CD4-positive, alpha-beta T cell treated with Interleukin-4 for 4 hours (primary cell): ENCODE measurements at regions not wholly inside any gene's neighbourhood (a gene's known extent, or its start where the extent isn't known, plus 50 kb on each side); places are given as distances from the start of the nearest gene placed in this dataset.

Source experiments
- DNase-seq: peaks from one replicate; pipeline ENCODE4 v3.0.0-alpha.2; 2020

DNA sequence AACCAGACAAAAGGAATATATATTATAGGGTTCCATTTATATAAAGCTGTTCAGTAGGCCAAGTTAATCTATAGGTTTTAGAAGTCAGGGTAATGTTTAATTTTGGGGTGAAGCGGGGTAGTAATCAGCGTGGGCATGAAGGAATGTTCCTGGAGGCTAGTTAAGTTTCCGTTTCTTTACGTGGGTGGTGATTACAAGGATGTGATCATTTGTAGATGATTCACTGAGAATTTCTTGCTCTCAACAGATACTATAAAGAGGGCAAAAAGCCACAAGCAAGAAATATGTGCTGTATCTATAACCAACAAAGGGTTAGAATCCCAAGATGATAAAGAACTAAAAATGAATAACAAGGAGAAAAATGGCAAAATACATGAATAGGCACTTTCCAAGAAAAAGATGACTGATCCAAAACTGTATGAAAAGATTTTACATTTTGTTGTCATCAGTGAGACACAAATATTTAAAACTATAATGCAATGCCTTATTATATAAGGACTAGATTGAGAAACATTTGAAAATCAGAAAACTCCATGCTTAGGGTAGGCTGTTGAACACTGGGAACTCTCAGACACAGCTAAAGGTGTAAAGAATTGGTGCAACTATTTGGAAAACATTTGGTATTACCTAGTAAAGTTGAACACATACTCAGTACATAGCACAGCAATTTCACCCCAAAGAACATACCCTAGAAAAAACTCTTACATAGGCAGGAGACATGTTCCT lies 224.3 kb upstream of the S1PR3 start:
- no peak for DNase-seq

- DNase-seq, result no peak
Measured at GRCh38 chr9:88767504-88767790, 223.8 kb upstream of the S1PR3 start.

DNA sequence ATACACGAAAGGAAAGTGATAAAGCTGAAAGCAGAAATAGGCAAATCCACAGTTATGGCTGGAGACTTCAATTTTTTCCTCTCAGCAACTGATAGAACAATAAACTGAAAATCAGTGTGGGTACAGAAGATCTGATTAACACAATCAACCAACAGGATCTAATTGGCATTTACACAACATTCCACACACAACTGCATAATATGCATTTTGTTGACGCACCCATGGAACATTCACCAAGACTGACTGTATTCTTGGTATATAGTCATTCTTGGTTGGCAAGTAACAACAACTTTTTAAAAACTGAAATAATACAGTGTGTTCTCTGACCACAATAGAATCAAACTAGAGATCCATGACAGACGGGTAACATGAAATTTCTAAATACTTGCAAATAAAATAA lies 218.7 kb upstream of the S1PR3 start:
- no peak for DNase-seq

DNA sequence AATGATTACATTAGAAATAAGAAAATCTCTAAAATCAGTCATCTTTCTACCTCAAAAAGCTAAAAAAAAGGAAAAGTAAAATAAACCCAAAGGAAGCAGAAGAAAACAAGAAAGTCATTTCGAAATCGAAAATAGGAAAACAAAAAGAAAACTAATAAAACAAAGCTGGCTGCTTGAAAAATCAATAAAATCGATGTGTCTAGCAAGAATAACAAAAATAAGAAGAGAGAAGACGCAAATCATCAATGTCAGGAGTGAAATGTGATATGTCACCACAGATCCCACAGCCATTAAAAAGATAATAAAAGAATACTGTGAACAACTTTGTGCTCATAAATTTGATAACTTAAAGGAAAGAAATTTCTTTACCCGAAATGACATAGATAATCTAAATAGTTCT lies 218.1 kb upstream of the S1PR3 start:
- no peak for DNase-seq

DNA sequence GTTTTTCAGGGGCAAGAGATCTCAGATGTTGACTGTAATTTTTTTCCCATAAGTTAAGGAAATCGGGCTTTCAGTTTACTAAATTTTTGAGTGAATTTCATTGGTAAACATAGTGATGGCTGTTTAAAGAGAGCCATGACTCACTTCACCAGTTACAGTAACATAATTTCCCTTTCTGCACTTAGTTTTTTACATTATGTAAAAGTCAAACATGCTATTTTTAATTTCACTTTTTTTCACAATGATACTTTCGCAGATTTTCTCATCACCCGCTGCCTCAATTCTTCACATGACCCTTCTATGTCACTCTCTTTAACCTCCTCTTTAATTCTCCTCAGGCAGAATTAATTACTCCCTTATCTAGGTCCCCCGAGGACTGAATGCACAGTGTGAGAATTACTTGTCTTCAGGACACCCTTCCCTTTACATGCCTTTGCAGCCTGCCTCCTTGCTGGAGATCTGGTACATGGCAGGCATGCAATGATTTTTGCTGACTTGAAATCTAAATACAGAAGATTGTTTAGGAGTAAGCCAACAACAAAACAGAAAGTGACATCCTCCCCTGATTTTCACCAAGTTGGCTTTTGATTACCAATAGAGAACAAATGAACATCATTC lies 217.5 kb upstream of the S1PR3 start:
- no peak for DNase-seq

DNA sequence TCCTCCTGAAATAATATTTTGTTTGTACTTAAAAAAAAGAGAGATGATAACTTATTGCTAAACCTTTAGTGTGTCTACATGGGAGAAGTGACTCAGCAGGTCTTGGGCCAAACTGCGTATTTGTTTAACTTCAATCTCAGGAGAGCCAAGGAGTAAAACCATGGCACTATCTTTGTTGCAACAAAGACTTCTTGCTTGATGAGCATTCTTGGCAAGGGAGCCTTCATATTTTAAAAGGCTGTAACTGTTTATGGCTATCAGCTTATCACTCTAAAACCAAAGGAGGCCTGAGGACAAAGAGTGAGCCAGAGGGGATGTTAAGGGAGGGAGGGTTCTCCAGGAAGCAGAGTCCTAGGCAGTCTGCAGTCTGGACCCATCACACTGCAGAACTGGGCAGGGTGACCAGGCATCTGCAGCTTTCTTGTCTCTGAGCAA lies 216.2 kb upstream of the S1PR3 start:
- no peak for DNase-seq

GRCh38 chr9:88775559-88775958 lies 215.7 kb upstream of the S1PR3 start:
- DNase-seq, result no peak

GRCh38 chr9:88775966-88776365 lies 215.3 kb upstream of the S1PR3 start:
- DNase-seq, result no peak

DNA sequence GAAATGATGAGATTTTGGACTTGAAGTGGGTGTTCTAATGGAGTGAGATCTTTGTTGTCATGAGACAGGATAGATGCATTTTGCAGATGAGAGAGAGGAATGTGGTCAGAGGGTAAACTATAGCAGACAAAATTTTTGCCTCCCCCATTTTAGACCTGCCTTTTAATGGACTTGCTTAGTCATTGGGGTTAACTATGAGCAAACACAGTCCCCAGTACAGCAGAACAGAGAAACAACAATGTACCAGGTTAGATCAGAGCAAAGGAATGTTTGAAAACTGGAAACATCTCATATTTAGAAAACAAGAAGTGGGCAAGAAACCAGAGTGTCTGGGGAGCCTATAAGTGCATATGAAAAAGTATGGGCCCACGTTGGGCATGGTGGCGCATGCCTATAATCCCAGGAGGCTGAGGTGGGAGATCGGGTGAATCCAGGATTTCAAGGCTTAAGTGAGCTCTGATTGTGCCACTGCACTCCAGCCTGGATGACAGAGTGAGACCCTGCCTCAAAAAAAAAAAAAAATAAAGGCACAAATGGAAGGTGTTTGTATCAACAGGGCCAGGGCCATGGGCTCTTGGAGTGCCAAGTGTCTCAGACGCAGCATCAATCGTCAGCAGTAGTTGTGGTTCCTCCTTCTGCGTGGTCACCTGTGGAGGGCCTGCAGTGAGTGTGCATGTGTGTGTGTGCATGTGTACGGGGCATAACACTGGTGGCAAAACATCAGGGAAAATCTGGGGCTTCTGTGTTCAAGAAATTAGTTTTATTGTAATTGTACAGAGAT lies 214.4 kb upstream of the S1PR3 start:
- DNase-seq, result no peak

- DNase-seq, result no peak
Measured at GRCh38 chr9:88777498-88778312, 213.6 kb upstream of the S1PR3 start.

- no peak for DNase-seq
Measured at GRCh38 chr9:88781628-88782391, 209.5 kb upstream of the S1PR3 start.

- DNase-seq, result no peak
Measured at GRCh38 chr9:88782931-88783710, 208.1 kb upstream of the S1PR3 start.

- DNase-seq, result no peak
Measured at GRCh38 chr9:88783711-88784083, 207.6 kb upstream of the S1PR3 start.

GRCh38 chr9:88784960-88785359 lies 206.3 kb upstream of the S1PR3 start:
- no peak for DNase-seq

DNA sequence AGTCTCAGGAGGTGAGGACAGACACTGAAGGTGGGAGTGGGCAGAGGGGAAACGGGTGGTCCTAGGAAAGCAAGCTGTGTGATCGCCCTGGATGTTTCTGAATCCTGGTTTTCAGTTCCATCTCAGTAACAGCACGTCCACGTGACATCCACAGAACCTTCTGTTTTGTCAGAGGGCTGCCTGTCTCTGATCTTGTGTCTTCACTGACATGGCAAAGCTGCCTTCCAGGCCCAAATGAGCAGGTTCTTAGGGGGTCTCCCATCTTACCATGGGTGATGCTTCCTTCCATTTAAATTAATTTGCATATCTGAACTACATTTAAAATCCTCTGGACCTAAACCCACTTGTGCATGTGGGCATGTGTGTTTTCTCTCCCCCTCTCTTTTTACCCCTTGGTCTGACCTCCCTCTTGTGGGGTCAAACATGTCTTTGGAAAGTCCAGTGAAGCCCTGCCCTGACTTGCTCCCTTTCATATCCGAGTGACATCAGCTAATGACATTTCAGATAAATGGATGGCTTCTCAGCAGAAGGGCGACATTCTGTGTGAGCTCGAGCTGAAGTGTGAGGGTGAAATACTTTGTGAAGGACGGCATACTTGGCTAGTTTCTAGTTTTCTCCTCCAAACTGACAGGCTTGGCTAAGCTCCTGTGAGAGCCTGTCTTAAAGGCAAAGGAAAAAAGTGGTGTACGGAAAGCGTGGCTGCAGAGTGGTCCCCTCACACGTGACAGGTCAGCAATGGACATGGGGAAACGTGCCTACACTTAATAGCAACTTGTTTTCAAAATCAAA lies 204.8 kb upstream of the S1PR3 start:
- no peak for DNase-seq

- DNase-seq, result no peak
Measured at GRCh38 chr9:88789785-88790184, 201.5 kb upstream of the S1PR3 start.

DNA sequence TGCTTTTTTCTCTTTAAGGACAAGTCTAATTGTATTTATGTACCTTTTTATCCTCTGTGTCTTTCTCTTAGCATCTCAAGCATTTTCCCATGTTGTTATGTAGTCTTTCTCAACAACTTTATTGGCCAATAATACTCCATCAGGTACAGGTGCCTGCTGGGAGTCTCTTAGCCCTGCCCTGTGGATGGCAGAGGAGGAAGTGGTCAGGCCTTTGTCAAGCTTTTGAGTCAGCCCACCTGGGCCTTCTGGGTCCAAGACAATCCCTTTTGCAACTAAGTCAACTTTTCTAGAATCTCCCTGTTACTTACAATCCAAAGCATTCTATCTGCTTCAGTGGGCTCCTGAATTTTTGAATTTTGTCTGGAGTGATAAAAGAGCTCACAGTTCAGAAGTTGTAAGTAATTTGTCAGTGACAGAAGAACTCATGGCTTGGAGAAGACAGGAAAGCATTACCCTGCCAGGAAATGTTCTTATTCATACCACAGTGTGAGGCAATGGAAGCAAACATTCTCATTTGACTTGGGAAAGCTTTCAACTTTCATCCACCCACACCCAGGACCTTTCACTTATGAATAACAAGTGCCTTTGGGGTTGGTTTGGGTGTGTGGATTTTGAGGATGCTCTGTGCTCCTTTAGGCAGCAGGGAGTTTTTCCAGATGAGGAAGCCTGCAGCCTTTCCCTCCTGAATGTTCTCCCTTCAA lies 200.0 kb upstream of the S1PR3 start:
- DNase-seq, result no peak

GRCh38 chr9:88792502-88792901 lies 198.8 kb upstream of the S1PR3 start:
- DNase-seq, result no peak

DNA sequence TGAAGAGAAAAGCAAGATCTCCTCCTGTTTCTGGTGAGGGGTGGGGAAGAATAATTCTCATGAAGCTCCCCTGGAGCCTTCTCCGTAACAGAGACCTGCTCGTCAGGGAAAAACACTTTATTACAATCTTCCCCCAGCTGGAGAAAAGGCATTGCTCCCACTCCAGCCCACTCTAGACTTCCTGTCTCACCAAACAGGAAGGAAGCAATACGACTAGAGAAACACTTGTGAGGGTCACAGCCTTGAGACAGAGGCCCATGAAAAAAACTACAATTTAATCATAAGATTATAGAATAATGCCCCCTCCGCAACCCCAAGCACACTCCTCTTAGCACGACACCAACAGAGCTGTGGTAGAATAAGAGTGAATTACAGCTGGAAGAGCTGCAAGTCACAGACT lies 197.2 kb upstream of the S1PR3 start:
- no peak for DNase-seq

GRCh38 chr9:88796947-88797346 lies 194.3 kb upstream of the S1PR3 start:
- DNase-seq, result no peak
